NK-92 (cell line): ENCODE measurements at regions not wholly inside any gene's neighbourhood (a gene's known extent, or its start where the extent isn't known, plus 50 kb on each side); places are given as distances from the start of the nearest gene placed in this dataset.
"Not testable (repeated sequence)": the region's sequence is repeated elsewhere in the genome, so short reads cannot be mapped to it uniquely, and the experiment has no call there.

Experiments
- DNase-seq: peaks from one replicate; lab custom pipeline; 2025; ENCODE audit not compliant: unreplicated experiment; lab: John Stamatoyannopoulos, UW

- DNase-seq = no peak
Measured at GRCh38 chr6:105882121-105882803, 203.9 kb upstream of the PRDM1 start.

- no peak for DNase-seq
Measured at GRCh38 chr6:105881608-105882007, 204.5 kb upstream of the PRDM1 start.

GRCh38 chr6:105880030-105880492, 206.1 kb upstream of the PRDM1 start:
- no peak for DNase-seq

GRCh38 chr6:105879146-105879545, 207.0 kb upstream of the PRDM1 start:
- DNase-seq = no peak

GRCh38 chr6:105875974-105876640, 210.0 kb upstream of the PRDM1 start:
- no peak for DNase-seq

GRCh38 chr6:105874835-105875626, 211.1 kb upstream of the PRDM1 start:
- DNase-seq = no peak

- DNase-seq = no peak
Measured at GRCh38 chr6:105873799-105874198, 212.3 kb upstream of the PRDM1 start.

- DNase-seq = no peak
Measured at GRCh38 chr6:105873211-105873704, 212.9 kb upstream of the PRDM1 start.

GRCh38 chr6:105872249-105872648, 213.9 kb upstream of the PRDM1 start:
- DNase-seq = no peak

- DNase-seq = no peak
Measured at GRCh38 chr6:105871542-105871941, 214.6 kb upstream of the PRDM1 start.

GRCh38 chr6:105869835-105870440, 216.2 kb upstream of the PRDM1 start:
- no peak for DNase-seq

GRCh38 chr6:105868823-105869460, 217.2 kb upstream of the PRDM1 start:
- DNase-seq = no peak

- no peak for DNase-seq
Measured at GRCh38 chr6:105867821-105868220, 218.3 kb upstream of the PRDM1 start.

GRCh38 chr6:105867277-105867676, 218.9 kb upstream of the PRDM1 start:
- DNase-seq = no peak

- no peak for DNase-seq
Measured at GRCh38 chr6:105862936-105863607, 223.1 kb upstream of the PRDM1 start.

GRCh38 chr6:105860927-105861326, 225.2 kb upstream of the PRDM1 start:
- DNase-seq = not testable (repeated sequence)

- DNase-seq = no peak
Measured at GRCh38 chr6:105859457-105859856, 226.7 kb upstream of the PRDM1 start.

GRCh38 chr6:105858639-105859038, 227.5 kb upstream of the PRDM1 start:
- DNase-seq = not testable (repeated sequence)

GRCh38 chr6:105855433-105855832, 230.7 kb upstream of the PRDM1 start:
- no peak for DNase-seq

- not testable (repeated sequence) for DNase-seq
Measured at GRCh38 chr6:105853979-105854378, 232.2 kb upstream of the PRDM1 start.
